ENCODE measurements at regions not wholly inside any gene's neighbourhood (a gene's known extent, or its start where the extent isn't known, plus 50 kb on each side); places are given as distances from the start of the nearest gene placed in this dataset.

GRCh38 chr14:81737938-81738337, 204.3 kb upstream of the SEL1L start:
- DNase-seq (ENCODE audit: extremely low spot score): no peak
- CTCF ChIA-PET: no interaction called here
- TF ChIP-seq ARNT (IDR thresholded peaks at IDR 0.05): no peak
- TF ChIP-seq FOXA1 (IDR thresholded peaks at IDR 0.05): no peak
- no peak for TF ChIP-seq HDGF (IDR thresholded peaks at IDR 0.05; ENCODE audit: borderline replicate concordance)
- no peak for TF ChIP-seq TARDBP (IDR thresholded peaks at IDR 0.05)
- no peak for TF ChIP-seq SUZ12 (IDR thresholded peaks at IDR 0.05)
- TF ChIP-seq, protein P1, sequence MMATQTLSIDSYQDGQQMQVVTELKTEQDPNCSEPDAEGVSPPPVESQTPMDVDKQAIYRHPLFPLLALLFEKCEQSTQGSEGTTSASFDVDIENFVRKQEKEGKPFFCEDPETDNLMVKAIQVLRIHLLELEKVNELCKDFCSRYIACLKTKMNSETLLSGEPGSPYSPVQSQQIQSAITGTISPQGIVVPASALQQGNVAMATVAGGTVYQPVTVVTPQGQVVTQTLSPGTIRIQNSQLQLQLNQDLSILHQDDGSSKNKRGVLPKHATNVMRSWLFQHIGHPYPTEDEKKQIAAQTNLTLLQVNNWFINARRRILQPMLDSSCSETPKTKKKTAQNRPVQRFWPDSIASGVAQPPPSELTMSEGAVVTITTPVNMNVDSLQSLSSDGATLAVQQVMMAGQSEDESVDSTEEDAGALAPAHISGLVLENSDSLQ (IDR thresholded peaks at IDR 0.05): no peak
- TF ChIP-seq ZNF384 (IDR thresholded peaks at IDR 0.05): no peak
- TF ChIP-seq BHLHE40 (IDR thresholded peaks at IDR 0.05; ENCODE audit: borderline replicate concordance): no peak
- no peak for TF ChIP-seq FOXM1 (IDR thresholded peaks at IDR 0.05; ENCODE audit: borderline replicate concordance)
- TF ChIP-seq ELF4 (IDR thresholded peaks at IDR 0.05): no peak
- TF ChIP-seq SP1 (IDR thresholded peaks at IDR 0.05): no peak
- TF ChIP-seq LEF1 (IDR thresholded peaks at IDR 0.05; ENCODE audit: borderline replicate concordance): no peak
- POLR2A ChIA-PET: no interaction called here

- TF ChIP-seq BHLHE40 (IDR thresholded peaks at IDR 0.05; ENCODE audit: borderline replicate concordance) (no peak), LEF1 (IDR thresholded peaks at IDR 0.05; ENCODE audit: borderline replicate concordance) (no peak), ELF4 (IDR thresholded peaks at IDR 0.05) (no peak), HDGF (IDR thresholded peaks at IDR 0.05; ENCODE audit: borderline replicate concordance) (no peak), NFRKB (IDR thresholded peaks at IDR 0.05) (no peak), L3MBTL2 (conservative IDR thresholded peaks at IDR 0.05) (no peak), SUZ12 (IDR thresholded peaks at IDR 0.05) (no peak), FOXK2 (IDR thresholded peaks at IDR 0.05) (no peak), CTBP1 (IDR thresholded peaks at IDR 0.05; ENCODE audit: borderline replicate concordance) (no peak), FOXM1 (IDR thresholded peaks at IDR 0.05; ENCODE audit: borderline replicate concordance) (no peak), ARNT (IDR thresholded peaks at IDR 0.05) (no peak)
- TF ChIP-seq, protein P1 (IDR thresholded peaks at IDR 0.05): no peak
- ChIA-PET CTCF (no interaction called here), POLR2A (no interaction called here)
- no peak for DNase-seq (ENCODE audit: extremely low spot score)
Observed at GRCh38 chr14:81738946-81739659, 205.4 kb upstream of the SEL1L start.

DNA sequence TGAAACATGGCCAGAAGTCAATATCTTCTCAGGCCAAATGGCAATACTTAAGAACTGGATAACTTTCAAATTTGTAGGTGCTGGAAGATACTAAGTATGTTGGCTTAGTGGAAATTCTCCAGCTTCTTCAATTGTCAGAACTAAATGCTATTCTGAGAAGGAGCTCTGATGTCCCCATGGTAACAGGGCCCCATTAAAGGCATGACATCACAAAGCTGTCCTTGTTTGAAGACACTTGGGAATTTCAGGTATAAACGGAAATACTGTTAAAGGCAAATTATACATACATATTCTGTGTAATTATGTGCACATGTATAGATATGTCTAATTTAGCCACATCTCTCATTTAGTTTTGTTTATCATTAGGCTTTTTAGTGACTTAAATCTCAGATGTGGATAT, 210.0 kb upstream of the SEL1L start:
- DNase-seq (ENCODE audit: extremely low spot score): no peak
- POLR2A ChIA-PET: no interaction called here
- CTCF ChIA-PET: no interaction called here
- no peak for TF ChIP-seq L3MBTL2 (conservative IDR thresholded peaks at IDR 0.05)
- no peak for TF ChIP-seq TARDBP (IDR thresholded peaks at IDR 0.05)
- no peak for TF ChIP-seq FOXM1 (IDR thresholded peaks at IDR 0.05; ENCODE audit: borderline replicate concordance)
- no peak for TF ChIP-seq SUZ12 (IDR thresholded peaks at IDR 0.05)
- TF ChIP-seq SP1 (IDR thresholded peaks at IDR 0.05): no peak
- TF ChIP-seq LEF1 (IDR thresholded peaks at IDR 0.05; ENCODE audit: borderline replicate concordance): no peak
- TF ChIP-seq NFRKB (IDR thresholded peaks at IDR 0.05): no peak
- TF ChIP-seq FOXA1 (IDR thresholded peaks at IDR 0.05): no peak
- TF ChIP-seq BHLHE40 (IDR thresholded peaks at IDR 0.05; ENCODE audit: borderline replicate concordance): no peak
- TF ChIP-seq ARNT (IDR thresholded peaks at IDR 0.05): no peak
- TF ChIP-seq ELF4 (IDR thresholded peaks at IDR 0.05): no peak
- no peak for TF ChIP-seq ZNF384 (IDR thresholded peaks at IDR 0.05)
- no peak for TF ChIP-seq CTBP1 (IDR thresholded peaks at IDR 0.05; ENCODE audit: borderline replicate concordance)
- TF ChIP-seq, protein P1 (IDR thresholded peaks at IDR 0.05): no peak
- TF ChIP-seq HDGF (IDR thresholded peaks at IDR 0.05; ENCODE audit: borderline replicate concordance): no peak
- TF ChIP-seq FOXK2 (IDR thresholded peaks at IDR 0.05): no peak

- DNase-seq (ENCODE audit: extremely low spot score): no peak
- TF ChIP-seq TARDBP (IDR thresholded peaks at IDR 0.05): no peak
- TF ChIP-seq SP1 (IDR thresholded peaks at IDR 0.05): no peak
- TF ChIP-seq LEF1 (IDR thresholded peaks at IDR 0.05; ENCODE audit: borderline replicate concordance): no peak
- CTCF ChIA-PET: no interaction called here
- POLR2A ChIA-PET: no interaction called here
Observed at GRCh38 chr14:81751198-81751597, 217.5 kb upstream of the SEL1L start.

DNA sequence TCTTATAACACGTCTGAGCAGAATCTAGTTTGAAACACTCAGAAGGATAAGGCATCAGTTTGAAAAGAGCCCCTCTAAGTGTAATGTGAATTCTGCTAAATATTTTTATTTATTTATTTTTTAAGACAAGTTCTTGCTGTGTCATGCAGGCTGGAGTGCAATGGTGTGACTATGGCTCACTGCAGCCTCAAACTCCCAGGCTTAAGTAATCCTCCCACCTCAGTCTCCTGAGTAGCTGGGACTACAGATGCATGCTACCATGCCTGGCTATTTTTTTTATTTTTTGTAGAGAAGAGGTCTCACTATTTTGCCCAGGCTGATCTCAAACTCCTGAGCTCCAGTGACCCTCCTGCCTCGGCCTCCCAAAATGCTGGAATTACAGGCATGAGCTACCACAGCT, 225.9 kb upstream of the SEL1L start:
- ChIA-PET POLR2A (no interaction called here), CTCF (no interaction called here)
- TF ChIP-seq CTBP1 (IDR thresholded peaks at IDR 0.05; ENCODE audit: borderline replicate concordance): no peak
- no peak for TF ChIP-seq HDGF (IDR thresholded peaks at IDR 0.05; ENCODE audit: borderline replicate concordance)
- no peak for TF ChIP-seq NFRKB (IDR thresholded peaks at IDR 0.05)
- no peak for TF ChIP-seq FOXA1 (IDR thresholded peaks at IDR 0.05)
- TF ChIP-seq, protein P1 (IDR thresholded peaks at IDR 0.05): no peak
- no peak for TF ChIP-seq LEF1 (IDR thresholded peaks at IDR 0.05; ENCODE audit: borderline replicate concordance)
- no peak for TF ChIP-seq SUZ12 (IDR thresholded peaks at IDR 0.05)
- no peak for TF ChIP-seq FOXK2 (IDR thresholded peaks at IDR 0.05)
- TF ChIP-seq ZNF384 (IDR thresholded peaks at IDR 0.05): no peak
- no peak for TF ChIP-seq FOXM1 (IDR thresholded peaks at IDR 0.05; ENCODE audit: borderline replicate concordance)
- no peak for TF ChIP-seq TARDBP (IDR thresholded peaks at IDR 0.05)
- no peak for TF ChIP-seq L3MBTL2 (conservative IDR thresholded peaks at IDR 0.05)
- TF ChIP-seq ELF4 (IDR thresholded peaks at IDR 0.05): no peak
- no peak for TF ChIP-seq BHLHE40 (IDR thresholded peaks at IDR 0.05; ENCODE audit: borderline replicate concordance)
- no peak for TF ChIP-seq ARNT (IDR thresholded peaks at IDR 0.05)
- no peak for TF ChIP-seq SP1 (IDR thresholded peaks at IDR 0.05)
- no peak for DNase-seq (ENCODE audit: extremely low spot score)
